HEK293 (cell line): ENCODE measurements at regions not wholly inside any gene's neighbourhood (a gene's known extent, or its start where the extent isn't known, plus 50 kb on each side); places are given as distances from the start of the nearest gene placed in this dataset.

Source experiments
- CTCF ChIA-PET: fragments of 350-600 bp; formaldehyde crosslinking; extraction: SDS; loops from one replicate; lab custom pipeline; 2021; ENCODE audit warnings: antibody characterized with exemption; lab: Yijun Ruan, JAX
- POLR2A ChIA-PET: fragments of 300-600 bp; formaldehyde crosslinking; extraction: SDS; loops from one replicate; lab custom pipeline; 2020; ENCODE audit warnings: antibody characterized with exemption, inconsistent platforms; lab: Yijun Ruan, JAX
- H3K27ac ChIP-seq: fragments of 200-500 bp; sonication (Bioruptor generic); 2 replicates; pipeline ENCODE4 v1.5.1; 2014; ENCODE audit warnings: low read depth, low read length, control low read depth, inconsistent platforms; ENCODE audit errors: extremely low read depth
- H3K36me3 ChIP-seq, 2 experiments: fragments of 200-500 bp in 1 of 2; sonication (Bioruptor generic) in 1 of 2; 1 replicate in 1 of 2; 2 replicates in 1 of 2; pipeline ENCODE4 v1.5.1; 2014 to 2017; ENCODE audit warnings: inconsistent platforms in 2 of 2, low read length in 2 of 2; ENCODE audit not compliant: control insufficient read depth in 2 of 2, insufficient read depth in 1 of 2
- H3K4me1 ChIP-seq: fragments of 200-500 bp; sonication (Bioruptor generic); 2 replicates; pipeline ENCODE4 v1.5.1; 2014; ENCODE audit warnings: mild to moderate bottlenecking, low read length, inconsistent platforms; ENCODE audit not compliant: control insufficient read depth, insufficient read depth
- H3K4me3 ChIP-seq: 2 replicates; pipeline ENCODE4 v1.5.1; 2011; ENCODE audit warnings: low read depth, mild to moderate bottlenecking, control low read depth, low read length, moderate library complexity
- H3K9me3 ChIP-seq: fragments of 200-500 bp; sonication (Bioruptor generic); 2 replicates; pipeline ENCODE4 v1.5.1; 2014; ENCODE audit warnings: low read depth, low read length, inconsistent platforms; ENCODE audit not compliant: control insufficient read depth, insufficient read depth
- FEZF1 ChIP-seq: fragments of 450-650 bp; formaldehyde crosslinking; IDR thresholded peaks from 2 replicates; pipeline ENCODE4 v1.5.1; 2016; ENCODE audit warnings: missing biosample characterization, missing genetic modification characterization
- GLI4 ChIP-seq: fragments of 450-650 bp; formaldehyde crosslinking; IDR thresholded peaks from 2 replicates; pipeline ENCODE4 v1.5.1; 2016; ENCODE audit warnings: missing biosample characterization, missing genetic modification characterization
- GLIS1 ChIP-seq: fragments of 450-650 bp; formaldehyde crosslinking; IDR thresholded peaks from 2 replicates; pipeline ENCODE4 v1.5.1; 2016; ENCODE audit warnings: missing biosample characterization, missing genetic modification characterization
- INSM2 ChIP-seq: fragments of 450-650 bp; formaldehyde crosslinking; IDR thresholded peaks from 2 replicates; pipeline ENCODE4 v1.5.1; 2016; ENCODE audit warnings: missing biosample characterization, missing genetic modification characterization
- MEIS1 ChIP-seq: sonication (generic); formaldehyde crosslinking; IDR thresholded peaks from 2 replicates; pipeline ENCODE4 v1.8.1; 2022; ENCODE audit warnings: missing genetic modification reagents, mild to moderate bottlenecking, borderline replicate concordance
- YY2 ChIP-seq: fragments of 450-650 bp; formaldehyde crosslinking; IDR thresholded peaks from 2 replicates; pipeline ENCODE4 v1.5.1; 2016; ENCODE audit warnings: missing biosample characterization, missing genetic modification characterization
- ZNF133 ChIP-seq: fragments of 450-650 bp; formaldehyde crosslinking; IDR thresholded peaks from 2 replicates; pipeline ENCODE4 v1.5.1; 2016; ENCODE audit warnings: missing biosample characterization, missing genetic modification characterization
- ZNF155 ChIP-seq: fragments of 450-650 bp; formaldehyde crosslinking; IDR thresholded peaks from 2 replicates; pipeline ENCODE4 v1.5.1; 2016; ENCODE audit warnings: missing biosample characterization, missing genetic modification characterization
- ZNF174 ChIP-seq: fragments of 450-650 bp; formaldehyde crosslinking; IDR thresholded peaks from 2 replicates; pipeline ENCODE4 v1.5.0; 2017; ENCODE audit warnings: missing biosample characterization, mild to moderate bottlenecking, missing genetic modification characterization
- ZNF26 ChIP-seq: fragments of 450-650 bp; formaldehyde crosslinking; IDR thresholded peaks from 2 replicates; pipeline ENCODE4 v1.5.1; 2016; ENCODE audit warnings: missing biosample characterization, missing genetic modification characterization
- ZNF398 ChIP-seq: fragments of 450-650 bp; formaldehyde crosslinking; IDR thresholded peaks from 2 replicates; pipeline ENCODE4 v1.5.1; 2017; ENCODE audit warnings: missing biosample characterization, missing genetic modification characterization
- ZNF510 ChIP-seq: fragments of 450-650 bp; formaldehyde crosslinking; IDR thresholded peaks from 2 replicates; pipeline ENCODE4 v1.5.1; 2018; ENCODE audit warnings: mild to moderate bottlenecking, missing genetic modification characterization, missing biosample characterization; ENCODE audit not compliant: insufficient replicate concordance
- ZNF555 ChIP-seq: fragments of 450-650 bp; formaldehyde crosslinking; conservative IDR thresholded peaks from 2 replicates; pipeline ENCODE4 v1.5.1; 2017; ENCODE audit warnings: missing biosample characterization, mild to moderate bottlenecking, missing genetic modification characterization, inconsistent platforms
- ZNF560 ChIP-seq: fragments of 450-650 bp; formaldehyde crosslinking; IDR thresholded peaks from 2 replicates; pipeline ENCODE4 v1.5.1; 2017; ENCODE audit warnings: missing biosample characterization, missing genetic modification characterization, borderline replicate concordance
- ZNF621 ChIP-seq: fragments of 450-650 bp; formaldehyde crosslinking; IDR thresholded peaks from 2 replicates; pipeline ENCODE4 v1.5.1; 2017; ENCODE audit warnings: missing biosample characterization, missing genetic modification characterization
- ZNF623 ChIP-seq: fragments of 450-650 bp; formaldehyde crosslinking; IDR thresholded peaks from 2 replicates; pipeline ENCODE4 v1.5.1; 2016; ENCODE audit warnings: missing biosample characterization, missing genetic modification characterization
- ZNF658 ChIP-seq: fragments of 450-650 bp; formaldehyde crosslinking; IDR thresholded peaks from 2 replicates; pipeline ENCODE4; 2016; ENCODE audit warnings: missing biosample characterization, missing genetic modification characterization
- ZNF792 ChIP-seq: fragments of 450-650 bp; formaldehyde crosslinking; IDR thresholded peaks from 2 replicates; pipeline ENCODE4 v1.5.1; 2016; ENCODE audit warnings: missing biosample characterization, missing genetic modification characterization
- ZNF843 ChIP-seq: fragments of 450-650 bp; formaldehyde crosslinking; IDR thresholded peaks from 2 replicates; pipeline ENCODE4 v1.5.1; 2016; ENCODE audit warnings: missing biosample characterization, missing genetic modification characterization
- ZSCAN16 ChIP-seq: fragments of 450-650 bp; formaldehyde crosslinking; IDR thresholded peaks from 2 replicates; pipeline ENCODE4 v1.5.1; 2016; ENCODE audit warnings: missing biosample characterization, missing genetic modification characterization
- TF ChIP-seq, protein P1 (sequence below): fragments of 450-650 bp; formaldehyde crosslinking; IDR thresholded peaks from 2 replicates; pipeline ENCODE4 v1.5.1; 2016; ENCODE audit warnings: missing biosample characterization, missing genetic modification characterization

DNA sequence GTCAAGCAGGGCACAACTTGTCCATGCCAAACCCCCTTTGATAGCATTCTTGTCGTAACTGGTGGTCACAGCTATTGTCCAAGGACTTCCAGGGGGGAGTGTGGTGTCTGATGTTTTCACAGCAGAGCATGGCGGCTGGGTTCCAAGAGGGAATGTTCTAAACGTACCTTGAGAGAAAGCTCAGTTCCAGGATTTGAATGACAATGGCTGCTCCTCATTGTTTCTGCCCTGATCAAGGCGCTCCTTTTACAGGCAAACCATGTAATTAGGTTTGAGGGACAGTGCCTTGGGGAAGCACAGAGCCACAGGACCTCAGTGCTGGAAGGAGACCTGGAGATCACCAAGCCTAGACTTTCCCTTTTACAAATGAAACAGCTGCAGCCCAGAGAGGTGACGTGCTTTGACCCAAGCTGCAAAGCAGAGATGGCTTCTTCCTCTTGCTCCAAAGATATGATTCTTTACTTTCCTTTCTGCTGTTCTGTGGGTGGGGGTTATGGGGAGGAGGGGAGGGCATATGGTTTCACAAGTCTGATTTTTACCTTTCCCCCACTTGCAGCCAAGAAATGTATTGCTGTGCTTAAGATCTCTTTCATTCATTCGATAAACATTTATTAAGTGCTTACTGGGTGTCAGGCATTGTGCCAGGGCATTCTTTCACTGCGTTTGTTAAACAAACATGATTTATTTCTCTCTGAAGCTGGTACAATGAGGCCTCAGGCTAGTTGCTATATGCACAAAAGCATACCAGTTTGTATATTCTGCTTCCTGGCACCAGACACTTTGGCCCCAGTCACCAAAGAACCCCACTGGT lies 172.8 kb downstream of the KTN1 start:
- Histone ChIP-seq H3K27ac (no peak overlapping the region), H3K36me3 (no peaks in the 10 kb centered on the region), H3K9me3 (no peaks in the 10 kb centered on the region), H3K4me3 (no peak overlapping the region), H3K4me1 (peaks cover 12% of the 10 kb centered on the region)
- ChIA-PET CTCF (no interaction called here), POLR2A (no interaction called here)
- TF ChIP-seq ZNF555 (no peak), ZNF658 (tag by site-specific recombination) (no peak), INSM2 (0 out of 2 replicates have a peak, but pooled peaks have one; percentile 21), ZNF510 (tag by site-specific recombination) (no peak), GLIS1 (peak; percentile 24; the same call in 1 of the 2 replicates), YY2 (no peak), ZNF621 (tag by site-specific recombination) (no peak), ZNF133 (no peak), FEZF1 (tag by site-specific recombination) (peak; percentile 43; the same call in 1 of the 2 replicates), ZNF174 (tag by site-specific recombination) (no peak), ZNF560 (no peak), GLI4 (no peak), ZNF843 (tag by site-specific recombination) (peak; percentile 45; the same call in 1 of the 2 replicates), MEIS1 (CRISPR knock-in tag) (0 out of 2 replicates have a peak, but pooled peaks have one; percentile 18), ZSCAN16 (tag by site-specific recombination) (no peak), ZNF155 (no peak), ZNF26 (tag by site-specific recombination) (no peak), ZNF398 (tag by site-specific recombination) (peak; percentile 83), ZNF792 (tag by site-specific recombination) (0 out of 2 replicates have a peak, but pooled peaks have one; percentile 26), ZNF623 (no peak)
- TF ChIP-seq, protein P1, sequence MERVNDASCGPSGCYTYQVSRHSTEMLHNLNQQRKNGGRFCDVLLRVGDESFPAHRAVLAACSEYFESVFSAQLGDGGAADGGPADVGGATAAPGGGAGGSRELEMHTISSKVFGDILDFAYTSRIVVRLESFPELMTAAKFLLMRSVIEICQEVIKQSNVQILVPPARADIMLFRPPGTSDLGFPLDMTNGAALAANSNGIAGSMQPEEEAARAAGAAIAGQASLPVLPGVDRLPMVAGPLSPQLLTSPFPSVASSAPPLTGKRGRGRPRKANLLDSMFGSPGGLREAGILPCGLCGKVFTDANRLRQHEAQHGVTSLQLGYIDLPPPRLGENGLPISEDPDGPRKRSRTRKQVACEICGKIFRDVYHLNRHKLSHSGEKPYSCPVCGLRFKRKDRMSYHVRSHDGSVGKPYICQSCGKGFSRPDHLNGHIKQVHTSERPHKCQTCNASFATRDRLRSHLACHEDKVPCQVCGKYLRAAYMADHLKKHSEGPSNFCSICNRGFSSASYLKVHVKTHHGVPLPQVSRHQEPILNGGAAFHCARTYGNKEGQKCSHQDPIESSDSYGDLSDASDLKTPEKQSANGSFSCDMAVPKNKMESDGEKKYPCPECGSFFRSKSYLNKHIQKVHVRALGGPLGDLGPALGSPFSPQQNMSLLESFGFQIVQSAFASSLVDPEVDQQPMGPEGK (tag by site-specific recombination) = no peak
